HepG2 (cell line): ENCODE measurements at regions not wholly inside any gene's neighbourhood (a gene's known extent, or its start where the extent isn't known, plus 50 kb on each side); places are given as distances from the start of the nearest gene placed in this dataset.

ENCODE experiments used
- ATAC-seq: fragments of 200-7000 bp; cut with Tn5 transposase; 3 replicates; pipeline ENCODE4 v1.9.1; 2020; ENCODE audit warnings: mild to moderate bottlenecking, moderate library complexity
- BruUV-seq: library from RNA; stranded (reverse); fragments of 400-500 nt; replicated peaks from 2 replicates; lab custom pipeline; 2021; lab: Mats Ljungman, UMichigan
- CTCF ChIA-PET: fragments of 300-600 bp; formaldehyde crosslinking; extraction: SDS; loops from one replicate; lab custom pipeline; 2021; ENCODE audit warnings: low total read pairs, inconsistent platforms, low intra/inter-chr PET ratio; lab: Yijun Ruan, JAX
- POLR2A ChIA-PET: fragments of 350-600 bp; sonication (Branson Sonifier 250); formaldehyde crosslinking; loops from one replicate; lab custom pipeline; 2020; ENCODE audit warnings: antibody characterized with exemption, inconsistent platforms; lab: Yijun Ruan, JAX
- DNase-seq: peaks from one replicate; pipeline ENCODE4 v3.0.0-alpha.2; 2015; ENCODE audit warnings: low spot score
- FAIRE-seq: peaks from 3 replicates; lab custom pipeline; 2011; peaks lifted over from hg19 to GRCh38; lab: Jason Lieb, UNC
- H2AFZ ChIP-seq: one replicate; pipeline ENCODE4 v1.6.1; 2011; ENCODE audit warnings: low read length, inconsistent platforms
- H3K27ac ChIP-seq: fragments of 300-600 bp; 3 replicates; pipeline ENCODE4 v1.8.0; 2011; ENCODE audit warnings: mixed run types, mild to moderate bottlenecking, mixed read lengths, low read length, inconsistent platforms; ENCODE audit not compliant: insufficient read depth; ENCODE audit errors: extremely low read length
- H3K27me3 ChIP-seq, 2 experiments: fragments of 200-600 bp in 1 of 2; 2 replicates in 1 of 2; 3 replicates in 1 of 2; pipeline versions ENCODE4 v1.6.0 to v1.8.0; 2011; ENCODE audit warnings: low read length in 2 of 2, mild to moderate bottlenecking in 2 of 2, moderate library complexity in 2 of 2, inconsistent platforms in 1 of 2; ENCODE audit not compliant: insufficient read depth in 2 of 2, control insufficient read depth in 1 of 2
- H3K36me3 ChIP-seq, 2 experiments: fragments of 200-600 bp in 1 of 2; replicated peaks in 1 of 2; 2 replicates in 1 of 2; 3 replicates in 1 of 2; pipeline versions ENCODE4 v1.5.1 to v1.8.0; 2011; ENCODE audit warnings: low read length in 2 of 2, inconsistent platforms in 1 of 2; ENCODE audit not compliant: insufficient read depth in 2 of 2, control insufficient read depth in 1 of 2
- H3K4me1 ChIP-seq: 2 replicates; pipeline ENCODE4 v1.5.1; 2012; ENCODE audit warnings: low read length, inconsistent platforms; ENCODE audit not compliant: insufficient read depth
- H3K4me2 ChIP-seq: 2 replicates; pipeline ENCODE4 v1.6.0; 2011; ENCODE audit warnings: low read depth, low read length, inconsistent platforms
- H3K4me3 ChIP-seq, 3 experiments: fragments of 200-600 bp in 1 of 3; sonication (generic), shearing (Covaris generic) in 1 of 3; replicated peaks in 1 of 3; 2 replicates each; pipeline ENCODE4 v1.5.1; 2011 to 2016; ENCODE audit warnings: low read length in 3 of 3, inconsistent platforms in 2 of 3, low read depth in 2 of 3, mild to moderate bottlenecking in 2 of 3, control low read depth in 1 of 3, mixed read lengths in 1 of 3; ENCODE audit not compliant: insufficient read depth in 1 of 3
- H3K79me2 ChIP-seq: one replicate; pipeline ENCODE4 v1.6.1; 2011; ENCODE audit warnings: low read length, inconsistent platforms; ENCODE audit not compliant: insufficient read depth
- H3K9ac ChIP-seq: 2 replicates; pipeline ENCODE4 v1.6.0; 2011; ENCODE audit warnings: mild to moderate bottlenecking, low read depth, low read length, inconsistent platforms; ENCODE audit not compliant: insufficient read depth
- H3K9me3 ChIP-seq: 2 replicates; pipeline ENCODE4 v1.5.1; 2012; ENCODE audit warnings: mild to moderate bottlenecking, low read length
- H4K20me1 ChIP-seq: 2 replicates; pipeline ENCODE4 v1.6.0; 2011; ENCODE audit warnings: inconsistent platforms, mild to moderate bottlenecking, low read length, moderate library complexity; ENCODE audit not compliant: insufficient read depth
- CC2D1A ChIP-seq: sonication (generic); formaldehyde crosslinking; IDR thresholded peaks from 2 replicates; pipeline ENCODE4 v1.8.1; 2023; ENCODE audit warnings: mild to moderate bottlenecking, missing genetic modification reagents
- ESRRA ChIP-seq: sonication (generic); formaldehyde crosslinking; IDR thresholded peaks from 2 replicates; pipeline ENCODE4 v1.5.1; 2020; ENCODE audit warnings: mild to moderate bottlenecking, low read depth, missing genetic modification reagents
- HMGA1 ChIP-seq: sonication (generic); formaldehyde crosslinking; conservative IDR thresholded peaks from 2 replicates; pipeline ENCODE4 v1.4.0; 2020; ENCODE audit warnings: missing genetic modification reagents
- KAT8 ChIP-seq: IDR thresholded peaks from 2 replicates; pipeline ENCODE4 v1.6.1; 2016; ENCODE audit warnings: missing genetic modification reagents, missing compliant biosample characterization
- ONECUT2 ChIP-seq: sonication (generic); formaldehyde crosslinking; IDR thresholded peaks from 2 replicates; pipeline ENCODE4 v1.4.0; 2020; ENCODE audit warnings: missing genetic modification reagents
- SETDB1 ChIP-seq: sonication (generic); formaldehyde crosslinking; IDR thresholded peaks from 2 replicates; pipeline ENCODE4 v1.5.1; 2020; ENCODE audit warnings: missing genetic modification reagents, mild to moderate bottlenecking, borderline replicate concordance
- SIN3A ChIP-seq: IDR thresholded peaks from 2 replicates; pipeline ENCODE4 v1.6.1; 2011; ENCODE audit warnings: low read depth, mild to moderate bottlenecking, control low read depth, low read length, borderline replicate concordance
- ZFP1 ChIP-seq: IDR thresholded peaks from 2 replicates; pipeline ENCODE4 v1.6.1; 2016
- ZFYVE20 ChIP-seq: sonication (generic); formaldehyde crosslinking; IDR thresholded peaks from 2 replicates; pipeline ENCODE4 v1.8.0; 2023; ENCODE audit warnings: low read depth, mild to moderate bottlenecking, moderate library complexity, missing genetic modification reagents, borderline replicate concordance
- ZKSCAN5 ChIP-seq: sonication (generic); formaldehyde crosslinking; IDR thresholded peaks from 2 replicates; pipeline ENCODE4 v1.5.1; 2020; ENCODE audit warnings: mild to moderate bottlenecking, missing genetic modification reagents
- ZNF136 ChIP-seq: sonication (generic); formaldehyde crosslinking; IDR thresholded peaks from 2 replicates; pipeline ENCODE4 v1.8.1; 2022; ENCODE audit warnings: low read depth, mild to moderate bottlenecking, moderate library complexity, missing genetic modification reagents
- ZNF24 ChIP-seq: fragments of 450-650 bp; IDR thresholded peaks from 2 replicates; pipeline ENCODE4 v1.6.1; 2017; ENCODE audit warnings: antibody characterized with exemption, mild to moderate bottlenecking
- ZNF317 ChIP-seq: sonication (generic); formaldehyde crosslinking; IDR thresholded peaks from 2 replicates; pipeline ENCODE4 v1.5.0; 2020; ENCODE audit warnings: mild to moderate bottlenecking, missing genetic modification reagents
- ZNF33B ChIP-seq: sonication (generic); formaldehyde crosslinking; IDR thresholded peaks from 2 replicates; pipeline ENCODE4 v1.5.1; 2020; ENCODE audit warnings: mild to moderate bottlenecking, missing genetic modification reagents
- ZNF605 ChIP-seq: sonication (generic); formaldehyde crosslinking; IDR thresholded peaks from 2 replicates; pipeline ENCODE4 v1.8.0; 2022; ENCODE audit warnings: mild to moderate bottlenecking, missing genetic modification reagents
- WGBS: methylation state at CpG from one replicate; pipeline ENCODE4 v1.1.6; 2017; ENCODE audit warnings: low lambda C conversion rate; 5-methylcytosine and 5-hydroxymethylcytosine counted together
- in situ Hi-C: cut with HindIII; loops from 2 replicates; pipeline ENCODE4 v1.10.0; 2017; ENCODE audit warnings: low pct_unique_long_range_greater_than_20kb; ENCODE audit not compliant: extremely low pct_ligation_motif_present
- intact Hi-C: fragments of 100-400 bp; cut with micrococcal nuclease; formaldehyde crosslinking; loops from one replicate; pipeline ENCODE4 v1.10.0; 2022; ENCODE audit not compliant: unreplicated experiment
- TF ChIP-seq, protein P1 (sequence below): sonication (generic); formaldehyde crosslinking; IDR thresholded peaks from 2 replicates; pipeline ENCODE4 v1.8.0; 2023; ENCODE audit warnings: mild to moderate bottlenecking, missing genetic modification reagents
- TF ChIP-seq, protein P2 (sequence below): sonication (generic); formaldehyde crosslinking; IDR thresholded peaks from 2 replicates; pipeline ENCODE4 v1.9.0; 2021; ENCODE audit warnings: missing genetic modification reagents, borderline replicate concordance
- TF ChIP-seq, protein P3 (sequence below): sonication (generic); formaldehyde crosslinking; IDR thresholded peaks from 2 replicates; pipeline ENCODE4 v1.8.0; 2022; ENCODE audit warnings: missing genetic modification reagents, low read depth, mild to moderate bottlenecking, borderline replicate concordance

DNA sequence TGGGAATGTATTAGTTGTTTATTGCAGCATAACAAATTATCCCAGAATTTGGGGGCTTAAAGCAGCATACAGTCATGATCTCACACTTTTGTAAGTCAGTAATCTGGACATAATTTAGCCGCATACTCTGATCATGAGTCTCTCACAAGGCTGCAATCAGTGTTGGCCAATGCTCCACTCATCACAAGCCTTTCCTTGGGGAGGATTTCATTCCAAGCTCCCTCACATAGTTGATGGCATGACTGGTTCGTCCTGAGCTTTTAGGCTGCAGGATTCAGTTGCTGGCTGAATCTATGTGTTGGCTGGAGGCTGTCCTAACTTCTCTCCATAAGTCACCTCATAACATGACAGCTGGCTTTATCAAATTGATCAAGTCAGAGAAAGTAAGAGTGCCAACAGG, 1568.6 kb upstream of the PCDH7 start:
- WGBS, result 0% methylated on average over 1 of the region's 2 CpGs
- in situ Hi-C loops, result no loop called here

DNA sequence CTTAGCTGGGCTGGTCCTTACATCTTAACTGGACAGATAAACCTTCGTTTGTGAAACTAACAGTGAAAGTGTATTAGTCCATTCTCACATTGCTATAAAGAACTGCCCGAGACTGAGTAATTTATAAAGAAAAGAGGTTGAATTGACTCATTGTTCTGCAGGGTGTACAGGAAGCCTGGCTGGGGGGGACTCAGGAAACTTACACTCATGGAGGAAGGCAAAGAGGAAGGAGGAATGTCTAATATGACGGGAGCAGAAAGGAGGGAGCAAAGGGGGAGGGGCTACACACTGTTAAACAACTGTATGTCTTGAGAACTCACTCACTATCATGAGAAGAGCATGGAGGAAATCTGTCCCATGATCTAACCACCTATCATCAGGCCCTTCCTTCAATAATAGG, 1566.5 kb upstream of the PCDH7 start:
- CTCF ChIA-PET, result no interaction called here
- H3K4me1 ChIP-seq, result no peaks in the 10 kb centered on the region
- DNase-seq (no peak), FAIRE-seq (no peak), ATAC-seq (no peak)
- no peak overlapping the region for H2AFZ ChIP-seq
- POLR2A ChIA-PET, result no interaction called here
- no peak overlapping the region for H3K9ac ChIP-seq
- H3K4me2 ChIP-seq, result no peak overlapping the region
- no peaks in the 10 kb centered on the region for H4K20me1 ChIP-seq
- 0% methylated on average over 3 of the region's 3 CpGs for WGBS
- BruUV-seq, result no TSS peak
- intact Hi-C loops (no loop called here), in situ Hi-C loops (no loop called here)
- no peaks in the 10 kb centered on the region for H3K27me3 ChIP-seq
- H3K9me3 ChIP-seq, result peaks cover 71% of the 10 kb centered on the region
- no peak overlapping the region for H3K4me3 ChIP-seq
- H3K79me2 ChIP-seq, result no peaks in the 10 kb centered on the region
- no peaks in the 10 kb centered on the region for H3K36me3 ChIP-seq
- TF ChIP-seq, protein P1, sequence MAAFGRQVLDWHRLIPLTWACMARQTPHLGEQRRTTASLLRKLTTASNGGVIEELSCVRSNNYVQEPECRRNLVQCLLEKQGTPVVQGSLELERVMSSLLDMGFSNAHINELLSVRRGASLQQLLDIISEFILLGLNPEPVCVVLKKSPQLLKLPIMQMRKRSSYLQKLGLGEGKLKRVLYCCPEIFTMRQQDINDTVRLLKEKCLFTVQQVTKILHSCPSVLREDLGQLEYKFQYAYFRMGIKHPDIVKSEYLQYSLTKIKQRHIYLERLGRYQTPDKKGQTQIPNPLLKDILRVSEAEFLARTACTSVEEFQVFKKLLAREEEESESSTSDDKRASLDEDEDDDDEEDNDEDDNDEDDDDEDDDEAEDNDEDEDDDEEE (CRISPR knock-in tag), result no peak
- TF ChIP-seq SETDB1 (CRISPR knock-in tag), result no peak
- no peak for TF ChIP-seq ZFYVE20 (CRISPR knock-in tag)
- TF ChIP-seq ESRRA, result no peak
- no peak for TF ChIP-seq ZNF33B (CRISPR knock-in tag)
- TF ChIP-seq ZNF605 (CRISPR knock-in tag), result no peak
- TF ChIP-seq, protein P2, sequence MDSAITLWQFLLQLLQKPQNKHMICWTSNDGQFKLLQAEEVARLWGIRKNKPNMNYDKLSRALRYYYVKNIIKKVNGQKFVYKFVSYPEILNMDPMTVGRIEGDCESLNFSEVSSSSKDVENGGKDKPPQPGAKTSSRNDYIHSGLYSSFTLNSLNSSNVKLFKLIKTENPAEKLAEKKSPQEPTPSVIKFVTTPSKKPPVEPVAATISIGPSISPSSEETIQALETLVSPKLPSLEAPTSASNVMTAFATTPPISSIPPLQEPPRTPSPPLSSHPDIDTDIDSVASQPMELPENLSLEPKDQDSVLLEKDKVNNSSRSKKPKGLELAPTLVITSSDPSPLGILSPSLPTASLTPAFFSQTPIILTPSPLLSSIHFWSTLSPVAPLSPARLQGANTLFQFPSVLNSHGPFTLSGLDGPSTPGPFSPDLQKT, result no peak
- no peak for TF ChIP-seq ZNF136 (CRISPR knock-in tag)
- TF ChIP-seq ZKSCAN5 (CRISPR knock-in tag), result no peak
- no peak for TF ChIP-seq KAT8 (CRISPR knock-in tag)
- no peak for TF ChIP-seq SIN3A
- TF ChIP-seq, protein P3, sequence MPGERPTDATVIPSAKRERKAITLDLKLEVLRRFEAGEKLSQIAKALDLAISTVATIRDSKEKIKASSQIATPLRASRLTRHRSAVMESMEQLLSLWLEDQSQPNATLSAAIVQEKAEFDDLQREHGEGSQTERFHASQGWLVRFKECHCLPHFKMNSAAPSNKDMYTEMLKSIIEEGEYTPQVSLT (CRISPR knock-in tag), result no peak
- TF ChIP-seq ONECUT2, result no peak
- TF ChIP-seq ZNF317 (CRISPR knock-in tag), result no peak
- TF ChIP-seq CC2D1A (CRISPR knock-in tag), result no peak
- no peak for TF ChIP-seq ZFP1
- TF ChIP-seq HMGA1 (CRISPR knock-in tag), result no peak
- no peak overlapping the region for H3K27ac ChIP-seq

More for the DNA sequence above, 1568.6 kb upstream of the PCDH7 start:
- FAIRE-seq (no peak), DNase-seq (no peak), ATAC-seq (no peak)
- no peaks in the 10 kb centered on the region for H3K79me2 ChIP-seq
- no peak overlapping the region for H3K27ac ChIP-seq
- no peaks in the 10 kb centered on the region for H3K27me3 ChIP-seq
- no peak overlapping the region for H2AFZ ChIP-seq
- no peaks in the 10 kb centered on the region for H4K20me1 ChIP-seq
- peaks cover 64% of the 10 kb centered on the region for H3K9me3 ChIP-seq
- H3K4me1 ChIP-seq, result no peaks in the 10 kb centered on the region
- POLR2A ChIA-PET, result no interaction called here
- no peak overlapping the region for H3K4me2 ChIP-seq
- H3K9ac ChIP-seq, result no peak overlapping the region
- BruUV-seq, result no TSS peak
- intact Hi-C loops, result no loop called here
- CTCF ChIA-PET, result no interaction called here
- no peaks in the 10 kb centered on the region for H3K36me3 ChIP-seq
- no peak overlapping the region for H3K4me3 ChIP-seq
- TF ChIP-seq ZNF24, result no peak
